Naive thymus-derived CD4-positive, alpha-beta T cell (primary cell): ENCODE measurements at regions not wholly inside any gene's neighbourhood (a gene's known extent, or its start where the extent isn't known, plus 50 kb on each side); places are given as distances from the start of the nearest gene placed in this dataset.

Source experiments
- ATAC-seq: fragments of 150-1000 bp; cut with Tn5 transposase; 2 replicates; pipeline ENCODE4 v1.10.0; 2021; ENCODE audit warnings: mild to moderate bottlenecking, moderate library complexity
- CTCF ChIA-PET: fragments of 350-600 bp; sonication (Branson Sonifier 250); formaldehyde crosslinking; loops from one replicate; lab custom pipeline; 2021; ENCODE audit warnings: antibody characterized with exemption; lab: Charles Lee
- POLR2A ChIA-PET: fragments of 350-600 bp; sonication (Branson Sonifier 250); formaldehyde crosslinking; loops from one replicate; lab custom pipeline; 2021; ENCODE audit warnings: antibody characterized with exemption, inconsistent platforms; lab: Charles Lee
- DNase-seq, 9 donors: peaks; one replicate each; pipeline versions ENCODE4 v3.0.0 to v3.0.0-alpha.2; 2020 to 2022; ENCODE audit warnings: mixed read lengths in 1 of 9
- H3K27ac ChIP-seq: one replicate; pipeline ENCODE4 v1.7.0; 2013; ENCODE audit warnings: mild to moderate bottlenecking, low read depth, low read length, moderate library complexity
- H3K27me3 ChIP-seq, 2 donors: one replicate each; pipeline ENCODE4 v1.7.0; 2013; ENCODE audit warnings: low read length in 2 of 2, mild to moderate bottlenecking in 2 of 2, moderate library complexity in 2 of 2; ENCODE audit not compliant: control insufficient read depth in 2 of 2, insufficient read depth in 2 of 2
- H3K36me3 ChIP-seq, 3 experiments: 1 replicate in 2 of 3; 2 replicates in 1 of 3; pipeline ENCODE4 v1.7.0; 2013; ENCODE audit warnings: low read length in 3 of 3, mild to moderate bottlenecking in 3 of 3, moderate library complexity in 1 of 3; ENCODE audit not compliant: insufficient read depth in 3 of 3, control insufficient read depth in 2 of 3
- H3K4me1 ChIP-seq, 2 donors: one replicate each; pipeline ENCODE4 v1.7.0; 2013; ENCODE audit warnings: low read length in 2 of 2, mild to moderate bottlenecking in 2 of 2, moderate library complexity in 1 of 2; ENCODE audit not compliant: control insufficient read depth in 2 of 2, insufficient read depth in 2 of 2
- H3K4me3 ChIP-seq: 2 replicates; pipeline ENCODE4 v1.7.0; 2013; ENCODE audit warnings: mild to moderate bottlenecking, low read length
- H3K9me3 ChIP-seq, 3 experiments: 1 replicate in 2 of 3; 2 replicates in 1 of 3; pipeline ENCODE4 v1.7.0; 2013; ENCODE audit warnings: low read length in 3 of 3; ENCODE audit not compliant: control insufficient read depth in 2 of 3
- H3K27ac Mint-ChIP-seq, 9 donors: one replicate each; pipeline ENCODE4 v1.8.0; 2020 to 2022; ENCODE audit warnings: mixed read lengths in 9 of 9, mild to moderate bottlenecking in 8 of 9, moderate library complexity in 5 of 9, inconsistent platforms in 2 of 9
- H3K27me3 Mint-ChIP-seq, 5 donors: one replicate each; pipeline ENCODE4 v1.8.0; 2021 to 2022; ENCODE audit warnings: mixed read lengths in 5 of 5, mild to moderate bottlenecking in 1 of 5
- H3K36me3 Mint-ChIP-seq, 5 donors: one replicate each; pipeline ENCODE4 v1.8.0; 2020 to 2022; ENCODE audit warnings: mixed read lengths in 5 of 5, mild to moderate bottlenecking in 3 of 5, inconsistent platforms in 1 of 5
- H3K4me1 Mint-ChIP-seq, 7 donors: one replicate each; pipeline ENCODE4 v1.8.0; 2020 to 2022; ENCODE audit warnings: mixed read lengths in 7 of 7, mild to moderate bottlenecking in 3 of 7, inconsistent platforms in 1 of 7
- H3K4me3 Mint-ChIP-seq, 10 donors: one replicate each; pipeline ENCODE4 v1.8.0; 2020 to 2022; ENCODE audit warnings: mild to moderate bottlenecking in 10 of 10, mixed read lengths in 10 of 10, moderate library complexity in 6 of 10, inconsistent platforms in 2 of 10
- H3K9me3 Mint-ChIP-seq, 11 donors: one replicate each; pipeline ENCODE4 v1.8.0; 2020 to 2022; ENCODE audit warnings: mixed read lengths in 11 of 11, mild to moderate bottlenecking in 4 of 11, inconsistent platforms in 1 of 11, moderate library complexity in 1 of 11
- intact Hi-C, 2 donors: fragments of 100-400 bp; cut with micrococcal nuclease; formaldehyde crosslinking; loops; one replicate each; pipeline ENCODE4 v1.15.1; 2023

DNA sequence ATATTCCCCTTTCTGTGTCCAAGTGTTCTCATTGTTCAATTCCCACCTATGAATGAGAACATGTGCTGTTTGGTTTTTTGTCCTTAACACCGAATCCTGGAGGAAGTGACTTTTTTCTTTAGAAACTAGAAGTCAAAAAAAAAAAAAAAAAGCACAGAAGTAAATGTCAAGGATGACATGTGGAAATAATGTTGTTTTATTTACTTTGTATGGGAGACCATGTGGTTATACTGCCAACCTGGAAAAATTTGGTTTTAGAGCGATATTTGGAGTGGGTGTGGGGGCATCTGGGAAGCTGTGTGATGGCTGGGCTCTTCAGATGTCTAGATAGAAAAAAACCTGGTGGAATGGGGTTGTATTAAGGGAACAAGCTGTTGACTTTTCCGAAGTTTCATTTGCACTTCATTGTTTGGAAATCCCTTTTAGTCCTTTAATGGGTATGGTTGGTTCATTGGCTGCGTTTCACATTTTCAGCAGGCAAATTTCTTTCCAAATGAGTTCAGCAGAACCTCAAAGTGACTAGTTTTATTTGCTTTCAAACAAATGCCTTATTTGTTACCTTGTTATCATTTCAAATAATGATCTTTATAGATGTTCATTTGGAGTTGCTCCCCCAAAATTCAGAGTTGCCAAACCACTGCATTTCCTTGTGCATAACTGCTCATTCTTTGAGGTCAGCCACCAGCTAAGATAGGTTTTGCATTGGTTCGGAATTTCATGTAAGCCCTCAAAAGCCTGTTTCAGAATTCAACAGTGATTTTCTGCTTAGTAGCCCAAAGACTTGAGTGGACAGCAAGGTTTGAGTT is 508.2 kb downstream of the METTL15 start:
- DNase-seq: no peak
- Mint-ChIP-seq H3K27ac (no peak overlapping the region), H3K4me3 (no peak overlapping the region), H3K9me3 (peaks cover 0 to 8% (median 2%) of the 10 kb centered on the region in 11 donors), H3K4me1 (no peaks in the 10 kb centered on the region), H3K27me3 (no peaks in the 10 kb centered on the region), H3K36me3 (no peaks in the 10 kb centered on the region)
- ChIA-PET POLR2A (no interaction called here), CTCF (no interaction called here)
- intact Hi-C loops: no loop called here
- Histone ChIP-seq H3K27me3 (no peaks in the 10 kb centered on the region), H3K36me3 (no peaks in the 10 kb centered on the region), H3K4me1 (no peaks in the 10 kb centered on the region), H3K4me3 (no peak overlapping the region), H3K9me3 (no peaks in the 10 kb centered on the region), H3K27ac (no peak overlapping the region)
- no peak for ATAC-seq

DNA sequence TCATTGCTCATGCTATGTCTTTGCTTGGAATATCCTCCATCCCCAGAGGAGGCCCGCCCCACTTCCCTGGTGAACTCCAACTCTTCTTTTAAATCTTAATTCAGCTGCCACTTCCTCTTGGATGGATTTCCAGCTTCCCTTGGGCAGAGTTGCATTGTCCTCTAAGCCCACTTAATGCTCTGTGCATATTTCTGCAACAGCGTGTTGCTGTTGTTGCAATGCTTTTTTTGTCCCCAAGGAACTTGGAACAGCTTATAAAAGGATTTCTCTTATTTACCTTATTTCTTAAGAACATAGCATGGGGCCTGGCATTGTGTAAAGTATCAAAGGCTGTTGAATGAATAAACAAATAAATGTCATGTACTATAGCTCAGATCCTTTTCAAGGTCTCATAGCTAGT is 507.4 kb downstream of the METTL15 start:
- intact Hi-C loops: no loop called here
- no peaks in the 10 kb centered on the region for H3K36me3 ChIP-seq
- ChIA-PET CTCF (no interaction called here), POLR2A (no interaction called here)
- Mint-ChIP-seq H3K27ac (no peak overlapping the region), H3K4me3 (no peak overlapping the region), H3K4me1 (no peaks in the 10 kb centered on the region), H3K27me3 (no peaks in the 10 kb centered on the region), H3K36me3 (no peaks in the 10 kb centered on the region), H3K9me3 (peaks cover 0 to 6% (median 0%) of the 10 kb centered on the region in 11 donors)
- DNase-seq (no peak), ATAC-seq (no peak)
- H3K27me3 ChIP-seq: no peaks in the 10 kb centered on the region
- no peak overlapping the region for H3K4me3 ChIP-seq
- no peaks in the 10 kb centered on the region for H3K9me3 ChIP-seq
- no peak overlapping the region for H3K27ac ChIP-seq
- no peaks in the 10 kb centered on the region for H3K4me1 ChIP-seq

DNA sequence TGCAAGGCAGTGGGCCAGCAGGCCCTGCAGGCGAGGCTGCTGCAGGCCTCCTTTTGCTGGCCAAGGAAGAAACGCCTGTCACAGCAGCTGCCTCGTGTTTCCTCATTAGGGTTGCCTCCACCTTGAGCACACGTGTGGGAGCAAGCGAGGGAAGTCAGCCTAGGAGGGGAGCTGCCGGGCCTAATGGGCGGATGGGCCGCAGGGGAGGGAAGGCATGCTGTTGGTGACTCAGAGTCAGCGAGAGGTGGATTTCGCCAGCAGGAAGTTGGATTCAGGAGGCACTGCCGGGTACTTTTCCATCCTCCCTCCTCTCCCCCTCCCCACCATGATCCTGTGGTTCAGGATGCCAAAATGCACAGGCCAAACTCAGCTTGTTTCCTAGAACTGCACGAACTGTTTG is 498.7 kb downstream of the METTL15 start:
- intact Hi-C loops: no loop called here
- no peaks in the 10 kb centered on the region for H3K27me3 ChIP-seq
- no peak overlapping the region for H3K27ac Mint-ChIP-seq
- H3K27me3 Mint-ChIP-seq: peaks cover 0 to 11% (median 0%) of the 10 kb centered on the region in 5 donors
- no peaks in the 10 kb centered on the region for H3K36me3 ChIP-seq
- no peak for ATAC-seq
- peaks cover 0 to 4% (median 0%) of the 10 kb centered on the region in 5 donors for H3K36me3 Mint-ChIP-seq
- peaks cover 0 to 20% (median 3%) of the 10 kb centered on the region in 11 donors for H3K9me3 Mint-ChIP-seq
- DNase-seq: no peak
- no peaks in the 10 kb centered on the region for H3K4me1 Mint-ChIP-seq
- H3K4me1 ChIP-seq: no peaks in the 10 kb centered on the region
- no peak overlapping the region for H3K4me3 ChIP-seq
- peaks cover 0 to 5% (median 0%) of the 10 kb centered on the region in 3 experiments for H3K9me3 ChIP-seq
- ChIA-PET POLR2A (no interaction called here), CTCF (no interaction called here)
- H3K4me3 Mint-ChIP-seq: no peak overlapping the region
- no peak overlapping the region for H3K27ac ChIP-seq

DNA sequence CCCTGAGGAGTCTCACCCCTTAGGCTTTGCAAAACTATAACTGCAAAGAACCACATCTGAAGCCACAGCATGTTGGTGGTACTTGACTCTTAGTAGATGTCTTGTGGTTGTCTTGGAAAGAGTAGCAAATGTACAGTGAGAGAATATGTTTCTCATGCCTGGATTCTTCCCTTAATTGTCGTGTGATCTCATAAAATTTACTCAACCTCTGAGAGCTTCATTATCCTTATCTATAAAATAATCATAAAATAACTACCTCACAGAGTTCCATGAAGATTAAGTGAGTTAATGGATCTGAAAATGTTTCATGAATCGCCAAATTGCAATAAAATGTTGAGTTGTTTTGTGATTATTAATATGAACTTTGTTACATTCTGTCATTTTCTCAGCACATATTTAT is 491.5 kb downstream of the METTL15 start:
- ChIA-PET POLR2A (no interaction called here), CTCF (no interaction called here)
- Histone ChIP-seq H3K27ac (no peak overlapping the region), H3K4me1 (no peaks in the 10 kb centered on the region), H3K36me3 (no peaks in the 10 kb centered on the region), H3K9me3 (no peaks in the 10 kb centered on the region), H3K4me3 (no peak overlapping the region), H3K27me3 (no peaks in the 10 kb centered on the region)
- intact Hi-C loops: no loop called here
- Mint-ChIP-seq H3K4me3 (no peak overlapping the region), H3K4me1 (no peaks in the 10 kb centered on the region), H3K27ac (no peak overlapping the region), H3K36me3 (no peaks in the 10 kb centered on the region), H3K9me3 (peaks cover 0 to 12% (median 5%) of the 10 kb centered on the region in 11 donors), H3K27me3 (peaks cover 0 to 7% (median 0%) of the 10 kb centered on the region in 5 donors)
- DNase-seq: no peak
- no peak for ATAC-seq

DNA sequence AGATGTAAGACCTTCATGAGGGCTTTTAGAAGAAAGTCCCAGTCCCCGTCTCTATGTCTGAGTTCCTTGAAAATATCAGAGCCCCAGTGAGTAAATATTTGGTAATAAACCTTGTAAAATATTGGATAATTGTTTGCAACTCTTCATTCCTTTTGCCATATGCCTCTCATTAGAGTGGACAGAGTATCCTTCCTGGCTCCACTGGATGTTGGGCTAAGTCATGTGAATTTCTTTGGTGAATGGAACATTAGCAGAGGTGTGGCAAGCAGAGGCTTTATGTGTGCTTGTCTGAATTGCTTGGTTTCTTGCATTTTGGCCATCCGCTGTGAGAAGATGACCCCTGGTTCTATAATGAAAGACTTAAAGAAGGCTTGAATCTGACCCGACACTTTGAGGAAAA is 490.3 kb downstream of the METTL15 start:
- intact Hi-C loops: no loop called here
- Histone ChIP-seq H3K9me3 (no peaks in the 10 kb centered on the region), H3K36me3 (no peaks in the 10 kb centered on the region), H3K27me3 (no peaks in the 10 kb centered on the region), H3K4me3 (no peak overlapping the region), H3K27ac (no peak overlapping the region), H3K4me1 (no peaks in the 10 kb centered on the region)
- Mint-ChIP-seq H3K4me1 (no peaks in the 10 kb centered on the region), H3K27ac (no peak overlapping the region), H3K36me3 (no peaks in the 10 kb centered on the region), H3K4me3 (no peak overlapping the region), H3K9me3 (peaks cover 0 to 12% (median 5%) of the 10 kb centered on the region in 11 donors), H3K27me3 (peaks cover 0 to 10% (median 0%) of the 10 kb centered on the region in 5 donors)
- ChIA-PET CTCF (no interaction called here), POLR2A (no interaction called here)
- no peak for DNase-seq
- no peak for ATAC-seq

DNA sequence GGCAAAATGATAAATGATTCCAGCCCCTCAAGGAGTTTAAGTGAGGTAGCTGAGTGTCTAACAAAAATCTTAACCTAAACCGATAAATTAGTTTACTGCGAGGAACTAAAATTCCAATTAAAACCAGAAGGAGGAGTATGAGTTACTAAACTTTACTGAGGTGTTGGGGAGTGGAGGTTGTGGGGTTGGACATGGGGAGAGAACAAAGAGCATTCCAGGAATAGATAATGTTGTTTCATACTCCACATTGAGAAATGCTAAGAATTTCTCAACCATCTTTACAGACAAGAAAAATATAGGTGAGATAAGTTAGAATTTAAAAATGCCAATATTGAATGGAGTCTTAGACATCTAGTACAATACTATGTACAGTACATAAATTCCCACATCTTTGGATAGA is 488.6 kb downstream of the METTL15 start:
- peaks cover 0 to 12% (median 4%) of the 10 kb centered on the region in 11 donors for H3K9me3 Mint-ChIP-seq

DNA sequence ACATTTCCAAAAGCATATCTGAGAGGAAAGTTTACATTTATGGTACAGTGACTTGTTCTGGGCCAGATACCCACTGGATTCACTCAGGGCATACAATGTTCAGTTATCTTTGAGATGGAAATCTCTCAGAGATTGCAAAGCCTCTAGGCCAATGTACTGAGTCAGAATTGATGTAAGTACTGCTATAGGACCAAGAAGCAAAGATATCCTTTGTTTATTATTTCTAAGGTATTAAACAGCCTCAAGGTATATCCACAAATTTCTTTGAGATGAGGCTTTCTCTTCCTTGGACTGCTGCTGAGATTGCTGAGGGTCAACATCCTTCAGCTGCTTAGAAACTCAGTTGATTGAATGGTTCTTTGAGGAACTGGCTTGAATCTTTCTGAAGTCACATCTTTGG is 484.0 kb downstream of the METTL15 start:
- DNase-seq (no peak), ATAC-seq (no peak)
- Mint-ChIP-seq H3K9me3 (peaks cover 0 to 15% (median 4%) of the 10 kb centered on the region in 11 donors), H3K27ac (no peak overlapping the region), H3K4me1 (no peaks in the 10 kb centered on the region), H3K36me3 (no peaks in the 10 kb centered on the region), H3K27me3 (peaks cover 0 to 4% (median 3%) of the 10 kb centered on the region in 5 donors), H3K4me3 (no peak overlapping the region)
- no peaks in the 10 kb centered on the region for H3K36me3 ChIP-seq
- no peaks in the 10 kb centered on the region for H3K9me3 ChIP-seq
- no peak overlapping the region for H3K4me3 ChIP-seq
- intact Hi-C loops: no loop called here
- CTCF ChIA-PET: no interaction called here
- H3K27me3 ChIP-seq: no peaks in the 10 kb centered on the region
- POLR2A ChIA-PET: no interaction called here
- H3K4me1 ChIP-seq: no peaks in the 10 kb centered on the region
- H3K27ac ChIP-seq: no peak overlapping the region

More for the DNA sequence above, 488.6 kb downstream of the METTL15 start:
- Histone ChIP-seq H3K27me3 (no peaks in the 10 kb centered on the region), H3K36me3 (no peaks in the 10 kb centered on the region), H3K9me3 (no peaks in the 10 kb centered on the region), H3K27ac (no peak overlapping the region), H3K4me1 (no peaks in the 10 kb centered on the region), H3K4me3 (no peak overlapping the region)
- Mint-ChIP-seq H3K4me1 (no peaks in the 10 kb centered on the region), H3K27me3 (peaks cover 0 to 4% (median 2%) of the 10 kb centered on the region in 5 donors), H3K4me3 (no peak overlapping the region), H3K36me3 (no peaks in the 10 kb centered on the region), H3K27ac (no peak overlapping the region)
- CTCF ChIA-PET: no interaction called here
- DNase-seq: no peak
- POLR2A ChIA-PET: no interaction called here
- intact Hi-C loops: no loop called here
- no peak for ATAC-seq
